Fibroblast of skin of scalp (primary cell): ENCODE measurements at regions not wholly inside any gene's neighbourhood (a gene's known extent, or its start where the extent isn't known, plus 50 kb on each side); places are given as distances from the start of the nearest gene placed in this dataset.
"Not testable (repeated sequence)": the region's sequence is repeated elsewhere in the genome, so short reads cannot be mapped to it uniquely, and the experiment has no call there.

Experiments
- DNase-seq: peaks from one replicate; pipeline ENCODE4 v3.0.0-alpha.2; 2013

- no peak for DNase-seq
These were observed 432.8 kb downstream of the PDGFC start for GRCh38 chr4:156538651-156539257.

- DNase-seq: peak; percentile 39
These were observed 433.4 kb downstream of the PDGFC start for GRCh38 chr4:156538210-156538609.

- DNase-seq: peak; percentile 25
These were observed 434.3 kb downstream of the PDGFC start for GRCh38 chr4:156537286-156537685.

GRCh38 chr4:156536661-156537060 is 434.9 kb downstream of the PDGFC start:
- DNase-seq: no peak

- DNase-seq: no peak
These were observed 437.4 kb downstream of the PDGFC start for GRCh38 chr4:156534205-156534604.

GRCh38 chr4:156528216-156528615 is 443.4 kb downstream of the PDGFC start:
- no peak for DNase-seq

GRCh38 chr4:156527237-156527993 is 444.2 kb downstream of the PDGFC start:
- no peak for DNase-seq

GRCh38 chr4:156523991-156524390 is 447.6 kb downstream of the PDGFC start:
- DNase-seq: no peak

GRCh38 chr4:156523492-156523891 is 448.1 kb downstream of the PDGFC start:
- DNase-seq: no peak

- DNase-seq: no peak
These were observed 450.0 kb downstream of the PDGFC start for GRCh38 chr4:156521631-156522030.

- DNase-seq: no peak
These were observed 453.6 kb downstream of the PDGFC start for GRCh38 chr4:156517956-156518355.

GRCh38 chr4:156517546-156517945 is 454.1 kb downstream of the PDGFC start:
- DNase-seq: no peak

- DNase-seq: peak; percentile 14
These were observed 454.9 kb downstream of the PDGFC start for GRCh38 chr4:156516698-156517097.

GRCh38 chr4:156515295-156515694 is 456.3 kb downstream of the PDGFC start:
- no peak for DNase-seq

GRCh38 chr4:156512622-156513021 is 459.0 kb downstream of the PDGFC start:
- peak; percentile 12 for DNase-seq

GRCh38 chr4:156509921-156510320 is 461.7 kb downstream of the PDGFC start:
- DNase-seq: not testable (repeated sequence)

- no peak for DNase-seq
These were observed 466.2 kb downstream of the PDGFC start for GRCh38 chr4:156505341-156505955.

- no peak for DNase-seq
These were observed 468.5 kb downstream of the PDGFC start for GRCh38 chr4:156503119-156503518.

GRCh38 chr4:156501962-156502361 is 469.6 kb downstream of the PDGFC start:
- no peak for DNase-seq

- DNase-seq: peak; percentile 12
These were observed 471.9 kb downstream of the PDGFC start for GRCh38 chr4:156499684-156500083.

- no peak for DNase-seq
These were observed 474.1 kb downstream of the PDGFC start for GRCh38 chr4:156497486-156497885.

- peak; percentile 65 for DNase-seq
These were observed 474.8 kb downstream of the PDGFC start for GRCh38 chr4:156496797-156497196.

GRCh38 chr4:156495836-156496235 is 475.8 kb downstream of the PDGFC start:
- DNase-seq: no peak

- no peak for DNase-seq
These were observed 476.5 kb downstream of the PDGFC start for GRCh38 chr4:156495091-156495490.
